ENCODE measurements at regions not wholly inside any gene's neighbourhood (a gene's known extent, or its start where the extent isn't known, plus 50 kb on each side); places are given as distances from the start of the nearest gene placed in this dataset.
"Not testable (repeated sequence)": the region's sequence is repeated elsewhere in the genome, so short reads cannot be mapped to it uniquely, and the experiment has no call there.

DNA sequence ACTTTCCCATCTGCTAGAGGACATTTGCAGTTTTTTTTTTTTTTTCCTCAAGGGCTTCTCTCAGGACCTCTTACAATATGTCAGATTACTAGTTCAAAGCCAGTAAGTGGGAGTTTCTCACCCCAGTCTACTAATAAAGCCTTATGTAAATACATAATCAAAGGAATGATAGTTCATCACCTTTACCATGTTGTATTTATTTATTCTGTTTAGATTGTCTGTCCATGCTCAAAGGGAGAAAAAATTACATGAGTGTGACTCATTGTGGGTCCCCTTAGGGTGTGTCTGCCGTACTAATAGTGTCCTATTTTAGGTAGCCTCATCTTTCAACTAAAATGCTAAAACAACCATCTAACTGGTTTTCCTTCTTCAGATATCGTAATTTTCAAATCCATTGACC is 917.6 kb downstream of the EPHA3 start:
- DNase-seq: no peak

DNA sequence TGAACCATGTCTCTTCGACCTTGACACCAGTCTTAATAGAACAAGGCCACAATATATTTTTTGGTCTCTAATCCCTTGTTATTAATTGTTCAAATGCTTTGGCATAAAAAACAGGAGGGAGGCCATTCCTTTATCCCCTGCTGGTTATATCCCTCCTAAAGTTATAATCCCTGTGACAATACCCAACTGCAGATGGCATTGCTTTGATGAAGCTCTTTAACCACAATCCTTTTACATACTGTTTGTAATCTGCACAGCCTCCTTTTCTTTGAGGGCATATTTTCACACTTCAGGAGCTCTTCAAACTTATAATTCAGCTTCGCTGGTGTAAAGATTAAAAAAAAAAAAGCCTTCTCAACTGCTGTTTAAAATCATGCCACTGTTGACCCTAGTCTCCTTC is 919.0 kb downstream of the EPHA3 start:
- no peak for DNase-seq

DNA sequence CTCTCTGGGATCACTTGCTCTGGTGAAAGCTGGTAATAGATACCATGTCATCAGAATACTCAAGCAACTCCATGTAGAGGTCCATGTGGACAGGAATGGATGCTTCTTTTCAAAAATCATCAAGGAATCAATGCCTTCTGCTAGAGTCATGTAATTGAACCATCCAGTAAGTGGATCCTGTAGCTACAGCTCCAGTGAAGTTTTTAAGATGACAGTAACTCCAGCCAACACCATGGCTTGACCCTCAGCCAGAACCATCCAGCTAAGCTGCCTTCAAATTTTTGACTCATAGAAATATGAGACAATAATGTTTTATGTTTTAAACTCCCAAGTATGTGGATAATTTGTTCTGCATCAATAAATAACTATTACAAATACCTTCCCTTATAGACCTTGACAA is 923.7 kb downstream of the EPHA3 start:
- DNase-seq: no peak

DNA sequence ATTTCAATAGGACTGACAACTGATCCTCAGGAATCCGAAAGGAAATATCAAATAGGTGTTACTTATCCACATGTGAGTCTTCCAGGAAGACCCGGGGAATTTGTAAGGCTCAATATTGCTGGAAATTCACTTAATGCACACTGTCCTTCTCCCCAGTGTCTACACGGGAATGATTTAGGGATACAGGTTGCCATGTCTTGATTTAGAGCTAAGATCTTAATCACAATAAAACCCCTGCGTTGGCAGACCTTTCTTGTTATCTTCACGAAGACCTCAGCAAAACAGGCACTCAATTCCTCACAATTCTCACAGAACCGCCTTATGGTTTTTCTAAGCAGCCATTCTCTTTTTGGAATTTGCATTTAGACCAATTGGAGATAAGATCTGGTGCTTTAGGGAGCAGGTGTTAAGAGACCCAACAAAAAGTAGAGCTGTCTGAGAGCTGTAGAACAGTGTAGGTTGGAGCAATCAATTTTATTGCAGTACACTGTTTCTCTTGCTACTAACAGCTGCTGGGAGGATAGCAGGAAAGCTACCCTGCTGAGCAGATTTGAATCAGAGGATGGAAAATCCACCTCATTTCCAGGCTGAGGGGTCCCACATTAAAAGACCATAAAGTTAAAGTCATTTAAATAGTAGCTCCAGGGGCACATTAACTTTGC is 925.7 kb downstream of the EPHA3 start:
- no peak for DNase-seq

DNA sequence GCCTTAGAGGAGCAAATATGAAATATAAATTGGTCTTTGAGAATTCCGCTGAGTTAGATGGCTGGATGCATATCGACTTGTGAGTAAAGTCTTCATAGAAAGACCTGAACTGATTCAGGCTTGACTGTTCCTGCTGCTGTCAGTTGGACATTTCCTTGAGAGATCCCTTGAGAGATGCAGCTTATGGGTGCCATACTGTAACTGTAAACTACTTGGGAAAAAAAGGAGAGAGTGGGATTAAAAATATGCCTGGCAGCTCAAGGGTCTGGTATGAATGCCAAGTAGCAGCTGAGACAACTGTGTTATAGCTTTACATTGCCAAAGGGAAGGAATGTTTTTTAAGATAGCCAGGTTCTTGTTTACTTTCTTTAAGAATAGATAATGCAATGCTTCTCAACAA is 926.6 kb downstream of the EPHA3 start:
- no peak for DNase-seq

DNA sequence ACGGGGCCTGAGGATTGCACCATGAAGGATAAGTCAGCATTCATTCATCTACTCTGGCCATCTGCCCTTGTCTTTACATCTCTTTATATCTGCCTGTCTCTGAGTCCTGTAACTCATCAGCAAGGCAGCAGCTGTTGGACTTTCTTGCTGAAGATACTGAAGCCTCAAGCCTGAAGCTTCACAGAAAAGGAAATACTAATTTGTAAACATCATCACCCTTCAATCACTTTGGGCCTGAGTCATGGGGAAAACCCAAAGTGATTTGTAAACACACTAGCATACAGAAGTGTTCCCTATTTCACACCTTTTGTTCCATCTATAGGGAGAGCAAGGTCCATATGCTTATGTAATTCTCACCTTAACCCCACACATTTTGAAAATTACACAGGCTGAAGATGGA is 928.2 kb downstream of the EPHA3 start:
- no peak for DNase-seq

DNA sequence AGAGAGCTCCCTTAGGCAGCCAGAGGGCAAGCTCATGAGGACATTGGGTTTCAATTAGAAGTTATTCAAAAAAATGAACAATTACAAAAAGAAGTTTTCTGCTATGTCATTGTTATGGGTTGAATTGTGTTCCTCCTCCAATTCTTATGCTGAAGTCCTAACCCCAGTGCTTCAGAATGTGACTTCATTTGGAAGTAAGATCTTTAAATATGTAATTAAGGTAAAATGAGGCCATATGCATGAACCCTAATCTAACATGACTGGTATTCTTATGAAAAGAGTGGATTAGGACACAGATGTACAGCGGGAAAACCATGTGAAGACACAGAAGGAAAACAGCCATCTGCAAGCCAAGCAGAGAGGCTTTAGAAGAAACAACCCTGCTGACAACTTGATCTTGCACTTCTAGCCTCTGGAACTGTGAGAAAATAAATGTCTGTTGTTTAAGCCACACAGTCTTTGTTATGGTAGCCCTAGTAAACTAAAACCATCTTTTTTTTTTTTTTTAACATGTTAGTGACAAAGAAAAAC is 929.6 kb downstream of the EPHA3 start:
- no peak for DNase-seq

DNA sequence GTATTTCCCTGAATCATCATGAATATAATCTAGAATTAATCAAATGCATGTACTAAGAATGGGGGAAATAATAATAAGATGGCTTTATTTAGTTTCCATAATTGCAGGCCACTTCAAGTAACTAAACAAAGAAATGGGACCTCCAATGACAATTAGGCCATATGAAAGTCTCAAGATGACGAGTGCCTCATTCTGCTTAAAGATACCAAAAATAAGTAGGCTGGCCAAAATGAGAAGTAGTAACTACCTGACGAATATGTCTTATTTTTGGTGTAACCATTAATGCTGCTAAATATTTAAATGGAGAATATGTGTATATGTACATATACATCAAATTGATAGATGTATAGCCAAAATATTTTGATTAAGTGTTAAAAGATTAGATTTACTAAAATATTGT is 932.6 kb downstream of the EPHA3 start:
- DNase-seq: no peak

DNA sequence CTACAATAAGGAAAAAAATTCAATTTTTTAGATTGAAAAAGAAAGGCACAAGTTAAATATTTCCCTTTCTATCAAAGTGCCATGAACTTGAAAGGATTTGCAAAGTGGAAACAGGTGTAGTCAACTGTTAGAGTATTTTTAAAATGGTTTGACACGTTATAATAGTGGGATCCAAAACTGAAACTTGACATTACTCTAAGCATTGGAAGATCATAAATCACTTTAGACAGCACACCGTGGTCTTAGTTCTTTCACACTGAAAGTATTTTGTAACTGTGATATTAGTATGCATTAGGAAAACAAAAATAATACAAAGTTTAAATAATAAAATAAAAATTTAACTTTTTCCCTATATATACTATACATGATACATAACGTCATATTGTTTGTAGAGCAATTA is 933.1 kb downstream of the EPHA3 start:
- no peak for DNase-seq

DNA sequence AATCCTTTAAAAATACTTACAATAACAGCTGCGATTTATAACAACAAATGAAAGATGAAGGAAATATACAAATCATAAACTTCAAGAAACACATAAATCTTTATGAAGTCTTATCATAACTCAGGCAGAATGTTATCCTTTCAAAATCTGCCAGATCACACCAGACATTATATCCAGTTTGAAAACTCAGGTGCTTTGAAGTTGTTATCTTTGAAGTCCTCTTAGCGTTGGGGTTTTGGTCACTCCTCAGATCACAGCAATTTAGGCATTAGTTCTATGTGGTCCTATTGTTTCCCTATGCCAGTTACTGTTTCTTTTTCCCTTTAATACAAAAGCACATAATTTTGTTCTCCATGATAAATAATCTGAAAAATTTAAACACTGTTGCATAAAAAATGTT is 934.6 kb downstream of the EPHA3 start:
- DNase-seq: no peak

DNA sequence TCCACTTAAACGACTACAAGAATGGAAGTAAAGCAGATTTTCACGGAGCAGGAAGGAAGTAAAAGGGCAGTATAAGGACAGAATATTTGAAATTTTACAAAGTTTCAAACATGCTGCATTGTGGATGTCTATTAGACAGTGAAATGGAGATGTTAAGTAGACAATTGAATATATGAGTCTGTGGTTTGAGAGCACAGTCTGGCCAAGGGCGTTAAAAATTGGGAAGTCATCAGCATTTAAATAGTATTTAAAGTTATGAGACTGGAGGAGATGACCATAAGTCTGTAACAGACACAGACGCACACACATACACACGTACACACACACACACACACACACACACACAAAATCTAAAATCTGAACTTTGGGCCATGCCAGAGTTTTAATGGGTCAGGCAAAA is 935.9 kb downstream of the EPHA3 start:
- no peak for DNase-seq

DNA sequence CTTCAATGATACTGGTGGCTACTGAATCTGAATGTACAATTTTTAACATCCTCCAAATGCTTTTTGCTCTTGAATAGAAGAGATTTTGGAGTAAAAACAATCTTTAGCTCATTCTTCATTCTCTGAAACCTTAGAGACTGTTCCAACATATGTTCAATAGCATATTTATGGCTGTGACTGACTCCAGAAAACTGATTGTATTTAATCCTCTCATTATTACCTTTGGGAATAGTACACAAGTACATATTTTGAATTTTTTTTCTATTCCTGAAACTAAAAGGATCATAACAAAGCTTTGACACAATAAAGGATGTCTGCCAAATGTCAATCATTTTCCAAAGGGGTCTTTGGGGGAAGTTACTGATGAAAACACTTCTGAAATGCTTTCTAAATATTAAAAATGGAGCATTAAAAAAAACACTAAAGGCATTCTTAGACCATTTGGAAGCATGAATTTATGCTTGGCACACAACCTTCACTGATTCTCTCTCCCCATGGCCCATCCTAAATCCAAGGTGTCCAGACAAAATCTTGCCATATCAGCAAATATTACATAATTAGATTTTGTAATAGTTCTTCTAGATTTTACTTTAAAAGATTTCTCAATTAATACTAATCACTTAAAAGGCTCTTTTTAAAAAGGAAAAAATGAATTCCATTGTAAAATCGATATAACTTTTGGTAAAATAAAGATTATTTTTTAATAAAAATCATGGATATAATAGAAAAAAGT is 936.8 kb downstream of the EPHA3 start:
- DNase-seq: no peak

DNA sequence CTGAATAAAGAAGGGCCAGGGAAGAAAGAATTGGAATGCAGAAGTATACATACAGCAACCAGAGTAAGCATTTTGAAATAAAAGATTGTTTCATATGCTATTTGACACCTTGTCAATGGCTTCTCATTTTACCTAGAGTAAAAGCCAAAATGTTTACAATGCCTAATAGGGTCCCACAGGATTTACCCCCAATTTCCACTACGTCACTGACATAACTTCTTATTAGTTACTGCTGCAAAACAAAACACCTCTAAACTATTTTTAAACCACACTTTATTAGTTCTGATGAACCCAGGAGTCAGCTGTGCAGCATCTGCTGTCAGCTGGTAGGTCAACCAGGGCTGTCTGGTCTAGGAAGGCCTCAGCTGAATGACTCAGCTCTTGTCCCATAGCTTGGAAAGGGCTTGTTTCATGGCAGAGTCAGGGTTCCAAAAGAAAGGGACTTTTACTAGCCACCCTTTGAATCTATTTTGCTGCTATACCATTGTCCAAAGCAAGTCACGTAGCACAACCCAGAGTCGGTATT is 945.1 kb downstream of the EPHA3 start:
- no peak for DNase-seq

DNA sequence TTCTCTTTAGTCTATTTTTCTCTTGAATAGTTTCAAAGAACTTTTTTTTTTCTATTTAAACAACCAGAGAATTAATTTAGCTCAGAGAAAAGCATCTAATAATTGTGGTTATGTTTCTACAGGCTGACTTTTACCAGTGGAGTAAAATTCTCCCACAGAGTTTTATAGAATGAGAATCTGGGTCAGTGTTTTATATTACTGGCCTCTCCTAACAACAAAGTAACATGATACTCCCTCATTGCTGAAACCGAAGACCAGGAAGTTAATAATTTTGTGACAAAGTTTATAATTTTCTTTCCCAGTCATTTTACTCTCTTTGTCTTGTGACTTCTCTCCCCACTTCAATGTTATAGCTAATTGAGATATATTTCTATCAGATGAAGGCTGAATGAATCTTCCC is 946.9 kb downstream of the EPHA3 start:
- DNase-seq: no peak

DNA sequence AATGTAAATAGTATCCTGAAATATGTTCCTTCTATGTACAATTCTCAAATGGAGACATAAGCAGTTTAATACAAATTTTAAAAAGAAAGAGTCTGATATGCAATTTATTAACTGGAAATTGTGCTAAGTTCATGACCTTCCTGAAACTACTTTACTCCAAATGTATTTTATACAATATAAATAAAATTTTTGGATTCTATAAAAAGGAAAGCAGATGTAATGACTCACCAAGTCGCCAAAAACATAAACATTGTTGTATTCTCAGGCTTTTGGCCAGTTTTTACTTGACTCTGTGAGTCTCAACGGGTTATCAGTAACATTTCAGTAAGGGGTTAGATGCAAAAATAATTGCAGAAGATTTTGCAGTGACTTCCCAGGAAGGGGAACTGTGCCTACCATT is 948.2 kb downstream of the EPHA3 start:
- no peak for DNase-seq

DNA sequence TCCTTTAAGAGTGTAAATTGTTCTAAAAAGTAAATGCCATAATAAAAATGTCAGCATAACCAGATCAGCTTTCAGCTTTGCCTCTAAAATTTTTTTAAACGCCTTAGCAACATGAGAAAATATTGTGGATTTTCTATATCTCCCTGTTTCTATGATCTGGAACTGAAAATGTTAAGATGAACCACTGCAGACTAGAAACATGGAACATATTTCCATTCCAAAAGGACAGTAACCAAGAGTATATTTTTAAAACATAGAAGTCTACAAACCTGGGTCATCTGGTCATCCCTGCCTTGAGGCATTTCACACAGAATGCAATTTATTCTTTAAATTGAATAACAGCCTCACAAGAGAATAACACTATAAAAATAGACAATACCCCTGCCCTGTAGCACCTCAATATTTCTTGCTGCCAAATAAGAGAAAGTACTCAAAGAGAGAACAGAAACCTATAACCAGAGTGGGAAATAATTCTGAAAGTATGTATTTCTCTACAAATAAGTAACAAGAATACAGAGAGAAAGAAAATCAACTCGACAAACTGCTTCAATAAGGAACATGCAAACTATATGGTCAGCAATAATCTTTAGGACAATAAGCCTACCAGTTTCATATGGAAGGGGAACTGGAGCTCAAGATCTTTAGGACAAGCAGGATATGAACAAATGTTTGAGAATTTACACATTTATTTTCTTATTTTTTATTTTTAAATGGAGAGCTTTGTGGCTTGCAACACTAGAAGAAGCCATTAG is 949.0 kb downstream of the EPHA3 start:
- DNase-seq: no peak

DNA sequence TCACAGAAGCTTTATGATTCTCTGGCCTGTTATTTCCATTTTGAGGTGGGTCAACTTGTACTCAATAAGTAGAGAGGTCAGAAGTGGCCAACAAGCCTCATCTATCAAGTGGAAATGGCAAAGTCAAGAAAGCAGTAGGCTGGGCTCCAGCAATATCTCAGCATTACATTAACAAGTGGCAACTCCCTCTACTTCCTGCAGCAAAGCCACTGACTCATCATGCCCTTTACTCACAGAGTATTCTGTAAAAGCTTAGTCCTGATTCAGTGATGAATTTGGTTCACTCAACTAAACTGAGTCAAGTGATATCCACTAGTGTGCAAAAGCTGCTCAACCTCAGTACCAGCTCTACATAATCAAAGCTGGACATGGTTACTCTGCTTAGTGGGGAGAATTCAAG is 954.6 kb downstream of the EPHA3 start:
- DNase-seq: no peak

DNA sequence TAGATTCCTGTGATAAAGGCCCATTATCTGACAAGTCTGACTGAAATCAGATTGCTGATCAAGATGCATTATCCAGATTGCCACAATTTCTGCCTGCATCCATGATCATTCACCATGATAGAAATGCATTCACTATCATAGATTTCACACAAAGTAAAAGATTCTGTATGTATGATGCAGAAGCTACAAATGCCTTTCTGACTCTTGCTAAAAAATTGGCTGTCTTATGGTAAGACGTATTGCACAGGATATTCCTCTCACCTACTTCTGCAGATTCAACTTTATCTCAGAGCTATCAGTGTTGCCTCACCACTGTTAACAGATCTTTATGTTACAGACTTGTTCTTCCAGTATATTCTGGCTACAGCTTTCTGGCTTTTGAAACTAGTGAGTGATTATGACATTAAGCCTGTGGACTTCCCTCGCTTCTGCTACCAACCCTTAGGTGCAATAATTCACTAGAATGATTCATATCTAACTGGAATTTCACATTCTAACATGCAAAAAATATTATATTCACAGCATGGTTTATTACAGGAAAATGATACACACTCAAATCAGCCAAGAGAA is 955.3 kb downstream of the EPHA3 start:
- DNase-seq: no peak

DNA sequence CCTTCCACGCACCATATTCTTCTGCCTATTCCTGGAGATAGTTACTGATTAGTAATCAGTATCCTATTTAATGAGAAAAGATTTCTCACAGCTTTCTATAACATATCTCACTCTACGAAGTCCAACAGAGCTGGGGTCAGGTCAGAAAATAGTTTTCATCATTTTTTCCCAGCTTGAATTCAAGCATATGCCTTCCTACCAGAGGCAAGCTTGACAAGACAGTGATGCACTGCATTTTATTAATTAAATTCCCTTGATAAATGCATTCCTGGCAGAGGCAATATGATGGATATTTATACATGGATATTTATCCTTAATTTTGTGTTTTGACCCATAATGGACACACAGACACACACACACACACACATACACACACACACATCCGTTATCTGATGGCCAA is 961.4 kb downstream of the EPHA3 start:
- no peak for DNase-seq

DNA sequence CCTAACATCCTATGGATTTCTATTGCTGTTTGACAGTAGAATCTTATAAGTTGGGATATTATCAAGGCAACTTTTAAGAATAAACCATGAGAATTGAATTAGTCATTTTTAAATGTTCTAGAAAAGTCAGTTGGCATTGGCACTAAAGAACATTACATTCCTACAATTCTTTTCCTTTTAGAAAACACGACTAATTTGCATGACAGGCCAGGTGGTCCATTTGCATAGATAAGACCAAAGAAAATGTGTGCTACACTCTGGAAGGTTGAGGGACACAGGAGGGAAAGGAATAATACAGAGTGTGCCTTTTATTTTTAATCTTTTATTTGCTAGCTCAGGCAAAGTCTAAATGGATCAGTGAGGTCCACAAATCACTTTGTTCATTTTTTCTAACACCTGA is 962.3 kb downstream of the EPHA3 start:
- DNase-seq: no peak

DNA sequence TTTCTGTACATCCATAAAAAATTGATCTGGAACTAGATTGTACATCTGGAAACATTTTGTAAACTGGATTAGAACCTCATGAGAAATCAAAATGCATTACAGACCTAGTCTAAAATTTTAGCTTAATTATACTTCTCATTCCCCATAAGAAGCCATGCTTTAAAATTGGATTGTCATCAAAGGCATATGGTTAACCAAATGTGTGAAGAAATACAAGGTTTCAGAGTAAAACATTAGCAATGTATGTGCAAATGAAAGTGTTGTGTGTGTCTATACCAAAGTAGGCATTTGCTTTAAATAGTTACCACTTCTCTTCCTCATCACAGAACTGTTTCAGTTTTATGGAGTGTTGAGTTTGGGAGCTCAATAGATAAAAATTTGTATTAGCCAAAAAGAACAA is 968.7 kb downstream of the EPHA3 start:
- DNase-seq: no peak

DNA sequence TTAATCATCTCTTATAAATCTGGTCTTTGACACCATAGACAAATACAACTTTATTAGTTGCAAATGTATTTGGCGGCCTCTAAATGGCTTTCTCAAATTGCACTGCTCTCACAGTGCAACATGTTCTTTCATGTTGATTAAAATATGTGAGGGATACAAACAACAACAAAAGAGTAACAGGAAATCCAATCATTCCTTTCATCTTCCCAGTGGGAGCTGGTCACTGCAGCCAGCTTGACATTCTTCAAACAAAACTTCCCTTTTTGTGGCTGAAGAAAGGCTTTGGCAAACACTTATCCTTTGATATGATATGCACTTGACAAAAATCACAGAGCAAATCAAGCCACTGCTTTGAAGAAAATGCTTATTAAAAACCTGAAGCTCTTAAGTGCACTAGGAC is 973.6 kb downstream of the EPHA3 start:
- no peak for DNase-seq

DNA sequence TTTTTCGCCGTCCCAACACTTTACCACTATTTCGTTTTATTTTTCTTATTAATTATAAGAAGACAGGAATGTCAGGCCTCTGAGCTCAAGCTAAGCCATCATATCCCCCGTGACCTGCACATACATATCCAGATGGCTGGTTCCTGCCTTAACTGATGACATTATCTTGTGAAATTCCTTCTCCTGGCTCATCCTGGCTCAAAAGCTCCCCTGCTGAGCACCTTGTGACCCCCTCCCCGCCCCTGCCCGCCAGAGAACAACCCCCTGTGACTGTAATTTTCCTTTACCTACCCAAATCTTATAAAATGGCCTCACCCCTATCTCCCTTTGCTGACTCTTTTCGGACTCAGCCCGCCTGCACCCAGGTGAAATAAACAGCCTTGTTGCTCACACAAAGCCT is 978.9 kb downstream of the EPHA3 start:
- DNase-seq: not testable (repeated sequence)

All from fibroblast of skin of right quadriceps (primary cell).